GM21786 (cell line): ENCODE measurements at regions not wholly inside any gene's neighbourhood (a gene's known extent, or its start where the extent isn't known, plus 50 kb on each side); places are given as distances from the start of the nearest gene placed in this dataset.
"Not testable (repeated sequence)": the region's sequence is repeated elsewhere in the genome, so short reads cannot be mapped to it uniquely, and the experiment has no call there.

Experiments
- ATAC-seq: cut with Tn5 transposase; IDR thresholded peaks from one replicate; pipeline ENCODE4 v1.9.1; 2021; ENCODE audit not compliant: unreplicated experiment

DNA sequence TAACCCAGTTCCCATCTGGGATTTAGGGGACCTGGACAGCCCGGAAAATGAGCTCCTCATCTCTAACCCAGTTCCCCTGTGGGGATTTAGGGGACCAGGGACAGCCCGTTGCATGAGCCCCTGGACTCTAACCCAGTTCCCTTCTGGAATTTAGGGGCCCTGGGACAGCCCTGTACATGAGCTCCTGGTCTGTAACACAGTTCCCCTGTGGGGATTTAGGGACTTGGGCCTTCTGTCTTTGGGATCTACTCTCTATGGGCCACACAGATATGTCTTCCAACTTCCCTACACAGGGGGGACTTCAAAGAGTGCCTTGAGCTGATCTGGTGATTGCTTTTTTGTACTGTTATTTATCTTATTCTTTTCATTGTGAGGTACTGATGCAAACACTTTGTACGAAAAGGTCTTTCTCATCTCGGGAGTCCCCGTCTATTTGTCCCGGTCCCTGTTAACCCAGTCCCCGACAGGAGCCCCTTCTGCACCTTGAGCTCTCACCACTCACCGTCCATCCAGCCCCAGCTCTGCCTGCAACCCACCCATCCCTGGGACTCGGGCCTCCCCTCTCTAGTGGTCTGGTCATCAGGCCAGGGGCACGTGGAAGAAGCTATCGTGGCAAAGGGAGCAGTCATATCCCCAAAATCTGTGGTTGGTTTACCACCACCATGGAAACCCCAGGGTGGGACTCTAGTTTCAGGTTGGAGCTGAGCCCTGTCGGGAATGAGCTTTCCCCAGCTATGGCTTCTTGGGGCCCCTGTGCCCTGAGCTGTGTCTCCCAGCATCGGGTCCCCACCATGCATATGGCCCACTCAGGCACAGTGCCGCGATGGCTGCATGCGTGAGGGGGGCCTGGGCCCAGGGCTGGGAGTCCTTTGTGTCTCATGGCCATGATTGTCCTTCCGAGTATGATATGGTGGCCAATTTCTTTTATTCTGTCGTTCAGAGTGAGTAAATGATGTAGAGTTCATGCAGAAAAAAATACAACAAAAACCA, 270.4 kb upstream of the PLCXD1 start:
- ATAC-seq, result not testable (repeated sequence)

DNA sequence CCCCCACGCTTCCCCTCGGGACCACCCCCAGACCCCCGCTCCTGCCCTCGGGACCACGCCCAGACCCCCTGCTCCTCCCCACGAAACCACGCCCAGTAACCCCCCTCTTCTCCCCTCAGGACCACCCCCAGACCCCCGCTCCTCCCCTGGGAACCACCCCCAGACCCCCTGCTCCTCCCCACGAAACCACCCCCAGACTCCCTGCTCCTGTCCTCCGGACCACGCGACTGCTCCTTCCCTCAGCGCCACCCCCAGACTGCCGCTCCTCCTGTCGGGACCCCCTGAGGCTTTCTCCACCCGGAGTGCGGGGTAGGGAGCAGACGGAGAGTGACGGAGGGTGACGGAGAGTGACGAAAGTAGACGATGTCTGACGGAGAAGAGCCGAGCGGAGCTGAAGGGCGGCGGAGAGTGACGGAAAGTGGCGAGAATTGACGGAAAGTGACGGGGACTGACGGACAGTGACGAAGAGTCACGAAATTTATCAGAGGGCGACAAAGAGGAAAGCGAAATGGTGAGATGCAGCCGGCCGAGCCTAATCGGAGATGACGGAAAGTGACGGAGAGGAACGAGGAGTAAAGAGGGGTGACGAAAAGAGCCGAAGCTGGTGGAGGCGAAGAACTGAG, 267.2 kb upstream of the PLCXD1 start:
- not testable (repeated sequence) for ATAC-seq

- not testable (repeated sequence) for ATAC-seq
These were observed 266.7 kb upstream of the PLCXD1 start for GRCh38 chrX:14452-14851.

GRCh38 chrX:18768-19454, 262.3 kb upstream of the PLCXD1 start:
- ATAC-seq, result peak; percentile 95

DNA sequence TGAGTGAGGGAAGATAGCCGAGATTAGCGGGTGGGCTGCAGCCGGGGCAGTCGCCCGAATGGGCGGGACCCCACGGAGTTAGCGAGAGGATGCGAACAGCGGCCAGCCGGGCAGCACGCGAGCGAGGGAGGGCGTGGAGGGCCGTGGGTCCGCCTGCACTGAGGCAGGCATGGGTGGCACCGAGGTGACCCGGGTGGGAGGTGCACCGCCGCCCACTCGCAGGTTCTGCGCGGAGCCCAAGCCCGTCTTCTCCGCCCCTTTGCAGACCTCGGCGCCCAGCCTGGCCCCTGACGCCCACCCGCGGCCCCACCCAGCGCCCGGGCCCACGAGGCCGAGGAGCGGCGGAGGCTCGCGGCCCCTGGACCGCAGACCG, 261.7 kb upstream of the PLCXD1 start:
- ATAC-seq, result not testable (repeated sequence)

GRCh38 chrX:19912-20571, 261.1 kb upstream of the PLCXD1 start:
- no peak for ATAC-seq

DNA sequence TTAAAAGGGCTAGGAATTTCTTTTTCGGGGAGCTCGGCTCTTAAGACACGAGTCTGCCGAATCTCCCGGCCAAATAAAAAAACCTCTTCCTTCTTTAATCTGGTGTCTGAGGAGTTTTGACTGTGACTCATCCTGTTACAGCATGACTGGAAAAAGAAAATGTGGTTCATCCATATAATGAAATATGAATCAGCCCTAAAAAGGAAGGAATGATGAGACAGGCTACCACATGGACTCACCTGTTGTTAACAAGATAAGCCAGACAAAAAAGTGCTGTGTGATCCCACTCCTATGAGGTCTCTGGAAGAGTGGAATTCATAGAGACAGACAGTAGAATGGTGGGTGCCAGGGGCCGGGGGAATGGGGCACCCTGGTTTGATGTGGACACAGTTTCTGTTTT, 257.0 kb upstream of the PLCXD1 start:
- not testable (repeated sequence) for ATAC-seq
